ENCODE measurements at regions not wholly inside any gene's neighbourhood (a gene's known extent, or its start where the extent isn't known, plus 50 kb on each side); places are given as distances from the start of the nearest gene placed in this dataset.

DNA sequence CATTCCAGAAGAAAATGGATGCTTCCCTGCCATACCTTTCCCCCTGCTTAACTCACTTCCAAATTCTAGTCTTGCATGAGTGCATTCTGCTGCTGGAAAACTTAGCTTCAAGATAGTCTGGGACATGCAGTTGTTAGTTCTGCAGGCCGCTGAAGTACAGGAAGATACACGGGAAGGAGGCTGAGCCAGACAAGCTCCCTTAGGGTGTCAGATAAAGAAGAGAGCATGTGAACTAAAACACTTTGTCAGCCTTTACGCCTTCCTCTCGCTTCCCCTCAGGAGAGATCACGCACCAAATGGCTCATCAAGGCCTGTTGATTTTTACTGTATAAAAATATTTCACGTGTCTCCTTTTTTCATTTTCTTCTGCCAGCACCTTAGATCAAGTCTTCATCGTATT, 420.7 kb downstream of the INSC start:
- DNase-seq (ENCODE audit: low read depth, low spot score), result no peak

DNA sequence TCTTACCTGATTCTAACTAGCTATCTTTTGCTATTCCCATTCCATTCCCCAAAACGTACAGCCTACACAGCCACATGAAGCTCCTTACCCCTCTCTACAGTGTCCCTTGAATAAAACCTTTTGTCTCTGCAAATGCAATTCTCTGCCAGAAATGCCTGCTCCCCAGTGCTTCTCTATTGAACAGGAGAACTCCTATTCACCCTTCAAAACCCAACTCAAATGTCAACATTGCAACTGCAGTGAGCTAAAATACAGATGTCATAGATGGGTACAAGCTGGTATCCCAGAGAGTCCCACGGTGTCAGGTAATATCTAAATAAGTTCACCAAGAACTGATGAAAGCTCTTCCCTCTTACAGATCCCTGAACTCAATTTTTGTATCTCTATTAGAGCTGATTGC, 421.7 kb downstream of the INSC start:
- DNase-seq (ENCODE audit: low read depth, low spot score), result no peak

DNA sequence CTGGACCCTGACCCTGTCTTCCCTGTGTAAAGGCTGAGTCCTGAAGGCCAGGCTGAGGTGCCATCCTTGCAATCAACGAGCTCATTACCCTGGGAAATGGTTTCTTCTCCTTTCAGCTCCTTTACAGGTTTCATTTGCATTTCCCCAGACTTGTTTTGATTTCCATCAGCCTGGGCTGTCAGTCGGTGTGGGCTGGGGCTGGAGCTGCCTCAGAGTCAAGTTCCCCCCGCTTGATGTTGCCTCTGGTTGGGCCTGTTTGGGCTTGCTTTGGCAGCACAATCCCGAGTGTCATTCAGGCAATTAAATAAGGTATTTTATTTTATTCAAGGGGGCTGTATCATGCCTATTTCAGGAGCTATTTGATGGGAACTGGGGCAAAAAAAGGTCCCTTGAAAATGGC, 424.9 kb downstream of the INSC start:
- DNase-seq (ENCODE audit: low read depth, low spot score), result no peak

DNA sequence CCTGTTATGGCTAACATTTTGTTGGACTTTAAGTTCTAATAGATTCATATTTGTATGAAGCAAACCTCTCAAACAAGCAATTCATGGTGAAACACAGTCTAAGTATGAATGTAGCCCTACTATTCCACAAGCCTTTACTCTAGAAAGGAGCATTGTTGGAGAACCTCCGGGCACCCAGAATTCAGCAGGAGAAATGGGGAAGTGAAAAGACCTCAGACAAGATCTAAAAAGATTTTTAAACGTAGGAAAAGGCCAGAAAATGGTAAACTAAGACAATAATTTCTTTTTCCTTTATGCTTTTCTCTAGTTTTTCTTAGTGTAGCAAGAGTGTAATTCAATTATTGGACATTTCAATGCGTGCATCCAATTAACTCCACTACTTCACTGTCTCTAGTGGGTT, 426.4 kb downstream of the INSC start:
- no peak for DNase-seq (ENCODE audit: low read depth, low spot score)

DNA sequence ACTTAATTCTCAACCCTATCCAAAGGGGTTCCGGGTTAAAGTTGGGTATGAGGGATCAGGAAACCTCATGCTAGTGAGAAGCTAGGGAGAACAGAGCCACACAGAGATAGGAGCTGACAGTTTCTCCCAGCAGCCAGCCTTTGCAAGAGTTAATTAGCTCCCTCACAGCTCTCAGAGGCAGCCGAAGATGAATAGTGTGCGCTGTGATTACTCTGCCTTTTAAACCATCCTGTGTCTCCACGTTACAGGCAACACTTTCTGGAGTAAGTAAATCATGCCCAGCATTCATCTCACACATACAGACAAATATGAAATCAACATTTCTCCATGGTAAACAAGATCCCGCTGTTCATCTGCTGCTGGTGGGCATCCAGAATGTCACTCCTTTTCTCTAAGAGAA, 429.6 kb downstream of the INSC start:
- no peak for DNase-seq (ENCODE audit: low read depth, low spot score)

DNA sequence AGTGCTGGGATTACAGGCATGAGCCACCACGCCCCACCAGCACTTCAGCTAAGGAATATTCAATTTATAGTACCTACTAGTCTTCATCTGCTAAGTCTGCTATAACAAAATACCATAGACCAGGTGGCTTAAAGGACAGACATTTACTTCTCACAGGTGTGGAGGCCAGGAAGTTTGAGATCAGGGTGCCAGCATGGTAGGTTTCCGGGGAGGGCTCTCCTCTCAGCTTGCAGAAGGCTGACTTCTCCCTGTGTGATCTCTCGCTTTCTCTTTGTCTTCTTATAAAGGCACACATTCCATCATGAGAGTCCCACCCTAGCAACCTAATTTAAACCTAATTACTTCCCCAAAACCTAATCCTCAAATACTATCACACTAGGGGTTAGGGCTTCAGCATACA, 433.0 kb downstream of the INSC start:
- no peak for DNase-seq (ENCODE audit: low read depth, low spot score)

DNA sequence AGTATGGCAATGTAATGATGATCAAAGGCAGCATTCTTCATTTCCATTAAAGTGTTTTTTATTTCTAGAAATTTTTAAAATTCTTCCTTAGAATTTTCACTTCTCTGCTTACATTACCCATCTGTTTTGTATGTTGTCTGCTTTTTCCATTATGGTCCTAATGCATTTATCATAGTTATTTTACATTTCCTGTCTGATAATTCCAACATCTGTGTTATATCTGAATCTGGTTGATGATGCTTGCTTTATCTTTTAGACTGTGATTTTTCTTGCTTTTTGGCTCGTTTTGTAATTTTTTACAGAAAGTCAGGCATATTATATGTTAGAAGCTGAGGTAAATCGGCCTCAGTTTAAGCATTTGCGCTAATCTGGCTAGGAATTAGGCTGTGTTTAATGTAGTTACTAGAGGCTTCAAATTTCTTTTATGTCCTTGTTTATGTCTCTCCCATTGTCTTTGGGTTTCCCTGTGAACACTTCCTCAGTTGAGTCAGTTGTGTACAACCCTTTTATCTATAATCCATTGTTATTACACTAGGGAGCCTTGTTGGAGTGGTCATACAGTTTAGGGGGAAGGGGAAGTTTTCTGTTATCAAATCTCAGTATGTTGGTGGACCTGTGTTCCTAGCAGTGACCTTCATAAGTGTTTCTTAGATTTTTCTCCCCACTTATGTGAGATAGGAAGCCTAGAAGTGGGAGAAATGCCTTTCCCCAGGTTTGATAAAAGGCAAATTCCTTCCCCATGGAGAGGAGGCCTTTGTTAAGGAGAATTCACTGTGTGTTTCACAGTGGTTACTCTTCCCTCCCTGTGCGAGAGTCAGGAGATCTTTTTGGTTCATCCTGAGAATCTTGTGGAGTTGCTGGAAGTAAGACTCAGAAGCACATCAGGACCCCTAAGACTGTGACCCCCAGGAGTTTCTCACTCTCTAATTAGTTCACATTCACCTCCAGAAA, 437.5 kb downstream of the INSC start:
- DNase-seq (ENCODE audit: low read depth, low spot score), result no peak

DNA sequence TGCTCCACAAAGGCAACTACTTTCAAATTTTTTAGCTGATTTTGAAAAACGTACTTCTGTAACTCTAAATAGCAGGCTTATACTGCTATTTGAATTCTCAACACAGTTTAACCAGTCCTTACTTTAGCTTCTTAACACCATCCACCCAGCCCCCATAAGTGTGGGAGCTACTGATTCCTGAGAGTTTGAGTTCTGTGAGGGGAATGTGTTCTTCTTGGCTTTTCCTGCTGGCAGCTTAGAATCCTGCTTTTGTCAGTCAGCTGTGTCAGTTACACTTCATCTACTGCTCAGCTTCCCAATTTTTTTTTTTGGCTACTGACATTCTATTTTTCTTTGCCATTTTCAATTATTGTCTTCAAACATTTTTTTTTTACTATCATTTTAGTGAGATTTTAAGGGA, 440.4 kb downstream of the INSC start:
- no peak for DNase-seq (ENCODE audit: low read depth, low spot score)

DNA sequence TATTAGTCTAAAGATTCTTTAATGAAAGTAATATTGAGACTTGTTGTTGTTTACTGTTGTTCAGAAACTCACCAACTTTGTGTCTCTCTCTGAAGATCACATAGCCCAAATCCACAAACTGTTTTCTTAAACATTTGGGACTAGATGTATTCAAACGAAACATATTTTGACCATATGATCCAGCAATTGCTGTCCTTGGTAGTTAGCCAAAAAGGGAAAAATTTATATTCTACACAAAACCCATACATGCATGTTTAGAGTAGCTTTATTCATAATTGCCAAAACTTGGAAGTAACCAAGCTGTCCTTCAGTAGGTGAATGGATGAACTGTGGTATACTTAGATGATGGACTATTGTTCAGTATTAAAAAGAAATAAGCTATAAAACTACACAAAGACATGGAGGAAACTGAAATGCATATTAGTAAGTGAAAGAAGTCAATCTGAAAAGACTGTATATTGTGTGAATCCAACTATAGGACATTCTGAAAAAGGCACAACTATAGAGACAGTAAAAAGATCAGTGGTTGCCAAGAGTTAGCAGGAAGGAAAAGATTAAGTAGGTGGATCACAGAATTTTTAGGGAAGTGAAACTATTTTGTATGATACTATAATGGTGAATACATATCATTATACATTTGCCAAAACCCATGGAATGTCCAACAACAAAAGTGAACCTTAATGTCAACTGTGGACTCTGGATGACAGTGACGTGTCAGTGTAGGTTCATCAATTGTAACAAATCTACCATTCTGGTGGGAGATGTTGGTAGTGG, 442.9 kb downstream of the INSC start:
- no peak for DNase-seq (ENCODE audit: low read depth, low spot score)

DNA sequence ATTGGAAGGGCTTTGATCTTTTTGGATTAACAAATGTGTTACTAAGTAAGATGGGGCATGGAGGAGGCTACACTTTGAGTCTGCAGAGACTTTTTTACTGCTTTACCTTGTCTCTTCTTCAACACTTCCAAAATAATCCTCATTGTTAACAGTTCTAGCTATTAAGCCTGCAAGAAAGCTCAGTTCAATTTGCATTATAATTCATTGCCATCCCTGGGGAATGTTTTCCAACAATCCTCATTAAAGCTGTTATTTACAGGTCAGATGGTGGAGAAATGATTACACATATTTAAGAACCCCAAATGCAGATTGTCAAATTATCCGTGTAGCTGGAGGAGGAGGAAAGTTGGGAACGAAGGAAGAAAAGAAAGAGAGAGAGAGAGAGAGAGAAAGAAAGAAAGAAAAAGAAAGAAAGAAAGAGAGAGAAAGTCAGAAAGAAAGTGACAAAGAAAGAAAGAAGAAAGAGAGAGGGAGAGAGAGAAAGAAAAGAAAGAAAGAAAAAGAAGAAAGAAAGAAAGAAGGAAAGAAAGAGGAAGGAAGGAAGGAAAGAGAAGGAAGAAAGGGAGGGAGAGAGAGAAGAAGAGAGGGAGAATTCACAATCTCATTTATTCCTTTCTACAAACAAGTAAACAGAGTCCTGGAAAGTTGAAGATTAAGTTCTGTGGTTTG, 443.9 kb downstream of the INSC start:
- no peak for DNase-seq (ENCODE audit: low read depth, low spot score)

DNA sequence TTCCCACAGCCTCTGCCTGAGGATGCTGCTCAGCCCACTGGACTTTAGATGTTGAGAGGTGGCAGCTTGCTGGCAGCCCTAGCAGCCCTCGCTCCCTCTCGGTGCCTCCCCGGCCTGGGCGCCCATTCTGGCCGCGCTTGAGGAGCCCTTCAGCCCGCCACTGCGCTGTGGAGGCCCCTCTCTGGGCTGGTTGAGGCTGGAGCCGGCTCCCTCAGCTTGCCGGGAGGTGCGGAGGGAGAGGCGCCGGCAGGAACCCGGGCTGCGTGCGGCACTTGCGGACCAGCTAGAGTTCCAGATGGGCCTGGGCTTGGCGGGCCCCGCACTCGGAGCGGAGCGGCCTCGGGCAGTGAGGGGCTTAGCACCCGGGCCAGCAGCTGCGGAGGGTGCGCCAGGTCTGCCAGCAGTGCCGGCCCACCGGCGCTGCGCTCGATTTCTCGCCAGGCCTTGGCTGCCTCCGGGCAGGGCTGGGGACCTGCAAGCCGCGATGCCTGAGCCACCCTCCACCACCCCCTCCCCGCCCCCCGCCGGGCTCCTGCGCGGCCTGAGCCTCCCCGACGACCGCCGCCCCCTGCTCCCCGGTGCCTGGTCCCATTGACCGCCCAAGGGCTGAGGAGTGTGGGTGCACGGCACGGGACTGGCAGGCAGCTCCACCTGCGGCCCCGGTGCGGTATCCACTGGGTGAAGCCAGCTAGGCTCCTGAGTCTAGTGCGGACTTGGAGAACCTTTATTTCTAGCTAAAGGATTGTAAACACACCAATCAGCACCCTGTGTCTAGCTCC, 446.2 kb downstream of the INSC start:
- no peak for DNase-seq (ENCODE audit: low read depth, low spot score)

DNA sequence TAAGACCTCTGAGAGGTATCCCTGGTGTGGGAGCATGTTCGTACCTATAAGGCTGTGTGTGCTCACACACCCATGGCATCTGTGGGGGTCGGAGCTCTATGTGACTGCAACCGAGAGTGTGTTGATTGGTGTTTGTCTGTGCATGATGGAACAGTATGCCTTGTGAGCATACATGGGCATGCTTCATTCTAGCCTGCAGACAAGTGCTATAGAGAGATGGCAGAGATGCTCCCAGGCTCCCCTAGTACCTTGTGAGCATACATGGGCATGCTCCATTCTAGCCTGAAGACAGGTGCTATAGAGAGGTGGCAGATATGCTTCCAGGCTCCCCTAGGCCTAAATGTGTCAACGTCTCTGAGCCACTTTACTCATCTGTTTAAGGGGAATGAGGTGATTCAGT, 447.5 kb downstream of the INSC start:
- no peak for DNase-seq (ENCODE audit: low read depth, low spot score)

DNA sequence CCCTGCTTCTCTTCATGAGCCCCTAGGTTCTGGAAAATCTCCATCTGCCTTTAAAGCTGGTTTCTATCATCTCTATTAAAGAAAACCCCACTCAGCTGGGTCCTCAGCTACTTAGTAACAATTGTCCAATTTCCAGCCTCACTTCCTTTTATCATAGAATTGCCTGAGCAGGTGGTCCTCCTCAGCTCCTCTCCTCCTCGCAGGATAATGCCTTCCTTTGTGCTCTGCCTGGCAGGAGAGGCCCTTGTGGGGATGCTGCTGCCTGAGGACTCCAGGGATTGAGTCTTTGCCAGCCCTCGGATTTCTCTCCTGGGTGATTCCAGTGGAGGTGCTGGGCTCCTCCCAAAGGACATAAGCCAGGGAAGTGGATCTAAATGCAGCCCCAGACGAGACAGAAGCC, 448.3 kb downstream of the INSC start:
- no peak for DNase-seq (ENCODE audit: low read depth, low spot score)

DNA sequence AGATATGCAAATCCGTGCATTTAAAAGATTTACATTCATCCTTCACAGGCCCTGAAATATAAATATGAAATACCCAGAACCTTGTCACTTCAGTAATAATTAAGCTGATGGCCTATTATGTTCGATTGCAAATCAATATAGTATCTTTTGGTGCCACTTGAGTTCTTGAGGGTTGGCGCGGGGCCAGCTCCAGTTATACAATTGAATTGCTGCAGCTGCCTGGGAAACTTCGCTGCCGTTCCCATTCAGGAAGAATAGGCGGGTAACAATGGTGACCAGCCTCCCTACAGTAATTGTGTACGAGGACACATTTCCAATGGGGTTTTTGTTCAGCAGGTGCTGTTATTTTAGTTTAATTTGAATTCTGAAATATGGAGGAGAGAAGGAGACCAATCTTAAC, 451.2 kb downstream of the INSC start:
- no peak for DNase-seq (ENCODE audit: low read depth, low spot score)

DNA sequence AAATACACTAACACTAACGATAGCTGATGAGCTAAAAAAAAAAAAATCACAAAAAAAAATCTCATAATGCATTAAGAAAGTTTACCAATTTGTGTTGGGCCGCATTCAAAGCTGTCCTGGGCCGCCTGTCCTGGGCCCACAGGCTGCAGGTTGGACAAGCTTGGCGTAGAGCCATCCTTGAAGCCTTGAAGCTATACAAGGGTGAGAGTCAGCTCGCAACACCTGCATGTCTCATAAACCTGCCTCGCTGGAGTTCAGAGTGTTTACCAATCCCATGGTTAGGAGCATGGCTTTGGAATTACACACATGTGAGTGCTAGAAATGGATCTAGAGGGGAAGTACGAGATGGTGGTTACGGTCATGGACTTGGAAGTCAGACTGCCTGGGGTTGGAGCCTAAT, 453.7 kb downstream of the INSC start:
- DNase-seq (ENCODE audit: low read depth, low spot score), result no peak

DNA sequence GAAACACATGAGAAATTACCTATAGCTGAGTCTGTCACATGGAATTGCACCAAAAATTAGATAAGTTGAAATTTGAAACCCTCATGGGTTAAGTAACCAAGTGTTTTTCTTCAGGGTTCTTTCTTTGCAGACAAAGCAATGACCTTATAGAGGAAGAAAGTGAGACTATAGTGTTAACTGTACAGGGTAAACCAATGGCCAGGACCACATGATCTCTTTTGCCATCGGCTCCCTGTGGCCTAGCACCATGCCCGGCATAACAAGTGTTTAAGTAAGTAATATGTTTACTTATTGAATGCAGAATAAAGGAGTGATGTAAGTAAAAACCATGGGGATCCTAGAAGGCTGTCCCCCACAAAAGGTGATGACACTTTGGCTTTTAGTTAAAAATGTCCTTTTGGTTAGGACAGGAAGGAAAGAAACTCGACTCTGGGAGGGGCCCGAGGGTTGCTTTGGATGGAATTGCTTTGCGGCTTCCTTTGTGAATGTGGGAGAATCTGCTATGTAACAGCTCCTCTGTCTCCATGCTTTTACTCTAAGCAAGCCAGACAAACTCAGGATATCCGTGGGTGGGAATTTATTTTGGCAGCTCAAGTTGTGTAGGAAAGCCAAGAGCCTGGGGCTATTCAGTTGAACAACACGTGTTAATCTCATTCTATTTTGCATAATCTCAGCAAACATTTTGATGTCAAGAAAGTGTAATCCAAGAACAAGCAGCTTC, 454.7 kb downstream of the INSC start:
- DNase-seq (ENCODE audit: low read depth, low spot score), result no peak

DNA sequence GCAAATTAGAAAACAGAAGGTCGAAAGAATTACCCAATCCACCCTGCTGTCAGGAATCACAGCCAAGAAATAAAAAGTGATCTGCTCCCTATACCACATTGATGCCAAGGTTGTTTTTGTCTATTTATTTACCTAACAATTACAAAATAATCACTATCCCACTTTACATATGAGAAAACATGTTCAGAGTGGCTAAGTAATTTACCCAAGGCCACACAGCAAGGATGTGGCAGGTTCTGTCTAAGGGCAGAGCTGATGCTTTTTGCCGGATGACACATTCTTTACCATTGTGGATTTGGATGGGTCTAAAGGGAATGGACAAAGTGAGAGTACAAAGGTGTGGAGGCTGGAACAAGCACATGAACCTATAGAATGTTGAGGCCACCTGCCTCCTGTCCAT, 460.7 kb downstream of the INSC start:
- no peak for DNase-seq (ENCODE audit: low read depth, low spot score)

DNA sequence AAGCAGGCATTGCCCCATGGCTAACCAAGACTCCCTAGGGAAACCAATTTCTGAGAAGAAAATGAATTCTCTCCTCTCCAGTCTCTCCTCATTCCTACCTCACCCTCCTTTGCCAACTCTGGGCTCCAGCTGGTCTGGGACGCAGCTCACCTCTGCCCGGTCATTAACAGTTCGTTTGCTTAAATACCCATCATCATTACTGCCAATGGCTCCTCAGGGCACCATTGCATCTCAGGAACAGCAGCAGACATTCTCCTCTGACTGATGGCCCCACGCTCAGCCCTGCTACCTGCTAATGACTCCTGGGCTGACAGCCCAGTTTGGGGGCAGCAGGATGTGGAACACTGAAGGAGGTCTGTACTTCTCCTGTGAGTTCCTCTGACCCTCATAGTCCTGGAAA, 462.0 kb downstream of the INSC start:
- DNase-seq (ENCODE audit: low read depth, low spot score), result no peak

DNA sequence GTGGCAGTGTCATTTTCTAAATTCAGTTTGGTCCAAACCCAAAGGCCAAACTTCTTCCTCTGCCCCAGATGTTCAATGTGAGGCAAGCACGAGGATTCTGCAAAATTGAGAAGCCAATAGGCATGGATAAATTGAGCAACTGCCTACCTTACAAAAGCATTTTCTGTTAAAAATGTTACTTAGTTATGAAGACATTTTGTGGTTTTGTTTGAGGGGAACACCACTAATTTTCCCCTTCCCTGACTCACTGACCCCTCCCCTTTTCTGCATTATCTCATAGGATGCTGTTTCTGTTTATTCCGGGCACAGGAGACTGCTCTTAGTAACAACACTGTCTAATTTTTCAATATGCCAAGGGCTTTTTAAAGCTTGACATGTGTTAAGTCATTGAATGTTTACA, 462.8 kb downstream of the INSC start:
- DNase-seq (ENCODE audit: low read depth, low spot score), result no peak

DNA sequence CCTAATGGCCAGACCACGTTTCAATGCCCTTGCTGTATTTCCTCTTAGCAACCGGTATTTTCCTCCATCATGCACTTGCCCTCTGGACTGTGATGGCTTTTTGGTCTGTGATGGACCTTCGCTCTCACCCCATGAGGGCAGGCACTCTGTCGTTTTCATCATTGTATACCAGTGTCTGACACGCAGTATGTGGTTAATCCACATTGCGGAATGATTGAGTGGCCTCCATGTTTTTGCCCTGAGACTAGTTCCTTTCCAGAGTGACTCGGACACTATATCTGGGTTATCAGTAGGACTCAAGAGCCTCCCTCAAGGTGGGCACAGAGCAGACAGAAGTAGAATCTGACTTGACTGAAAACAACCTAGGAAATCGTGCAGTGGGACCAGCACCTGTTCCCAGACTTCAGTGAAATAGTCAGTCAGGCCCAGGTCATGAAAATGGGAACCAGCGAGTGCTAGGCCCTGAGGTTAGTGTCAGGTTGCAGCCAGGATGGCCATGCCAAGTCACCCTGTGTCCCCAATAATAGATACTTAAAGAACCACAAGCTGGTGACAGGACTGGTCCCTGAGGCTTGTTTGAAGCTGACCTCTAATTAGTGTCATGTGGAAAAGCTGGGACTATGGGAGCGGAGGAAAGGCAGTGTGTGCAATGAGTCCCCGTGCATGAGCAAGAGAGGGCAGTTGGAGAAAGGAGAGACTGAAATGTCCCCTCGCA, 464.7 kb downstream of the INSC start:
- DNase-seq (ENCODE audit: low read depth, low spot score), result no peak
